A549 (cell line): ENCODE measurements at regions not wholly inside any gene's neighbourhood (a gene's known extent, or its start where the extent isn't known, plus 50 kb on each side); places are given as distances from the start of the nearest gene placed in this dataset.

ENCODE experiments used
- CTCF ChIP-seq: fragments of >200 bp; sonication (Bioruptor Twin); formaldehyde crosslinking; IDR thresholded peaks from 3 replicates; pipeline ENCODE4 v1.5.1; 2016
- EHMT2 ChIP-seq: fragments of 200-600 bp; sonication (generic); IDR thresholded peaks from 2 replicates; pipeline ENCODE4 v1.6.1; 2016; ENCODE audit warnings: antibody characterized with exemption, low read depth, mild to moderate bottlenecking, moderate library complexity
- EP300 ChIP-seq, 2 experiments: fragments of >200 bp; sonication (Bioruptor Twin); formaldehyde crosslinking; IDR thresholded peaks; 2 replicates in 1 of 2; 3 replicates in 1 of 2; pipeline ENCODE4 v1.6.1; 2016 to 2017
- JUNB ChIP-seq: fragments of >200 bp; sonication (Bioruptor Twin); formaldehyde crosslinking; IDR thresholded peaks from 2 replicates; pipeline ENCODE4 v1.6.1; 2016
- KDM5A ChIP-seq: fragments of 200-600 bp; sonication (generic); IDR thresholded peaks from 2 replicates; pipeline ENCODE4 v1.6.1; 2016; ENCODE audit warnings: antibody characterized with exemption, mild to moderate bottlenecking
- MAFK ChIP-seq: fragments of 450-650 bp; IDR thresholded peaks from 2 replicates; pipeline ENCODE4 v1.6.1; 2014; ENCODE audit not compliant: partially characterized antibody
- PBX3 ChIP-seq: IDR thresholded peaks from 2 replicates; pipeline ENCODE4 v1.6.1; 2012
- POLR2A ChIP-seq: IDR thresholded peaks from 2 replicates; pipeline ENCODE4 v1.6.1; 2012; ENCODE audit warnings: mild to moderate bottlenecking, low read length
- POLR2AphosphoS2 ChIP-seq: conservative IDR thresholded peaks from 2 replicates; pipeline ENCODE4 v1.6.1; 2012; ENCODE audit warnings: low read length, improper control_type of control experiment, inconsistent platforms
- RAD21 ChIP-seq, 2 experiments: fragments of >200 bp in 1 of 2; sonication (Bioruptor Twin) in 1 of 2; formaldehyde crosslinking in 1 of 2; IDR thresholded peaks in 1 of 2; conservative IDR thresholded peaks in 1 of 2; 2 replicates in 1 of 2; 3 replicates in 1 of 2; pipeline ENCODE4 v1.6.1; 2012 to 2018; ENCODE audit warnings: inconsistent platforms in 1 of 2
- RCOR1 ChIP-seq: fragments of 150-350 bp; IDR thresholded peaks from 2 replicates; pipeline ENCODE4 v1.6.1; 2014; ENCODE audit warnings: antibody characterized with exemption, low read length, low read depth
- RFX5 ChIP-seq: fragments of 450-650 bp; IDR thresholded peaks from 2 replicates; pipeline ENCODE4 v1.7.1; 2014; ENCODE audit warnings: antibody characterized with exemption, mild to moderate bottlenecking, moderate library complexity
- SMC3 ChIP-seq: fragments of >200 bp; sonication (Bioruptor Twin); formaldehyde crosslinking; IDR thresholded peaks from 3 replicates; pipeline ENCODE4 v1.6.1; 2018; ENCODE audit warnings: inconsistent platforms
- USF2 ChIP-seq: fragments of 450-650 bp; IDR thresholded peaks from 2 replicates; pipeline ENCODE4 v1.6.1; 2014; ENCODE audit warnings: antibody characterized with exemption

- TF ChIP-seq CTCF (no peak), POLR2A (no peak), POLR2AphosphoS2 (no peak), RFX5 (no peak), EP300 (IDR thresholded peaks at IDR 0.05) (no peak), RCOR1 (no peak), RAD21 (conservative IDR thresholded peaks at IDR 0.05 in 1 of 2, IDR thresholded peaks at IDR 0.05 in 1 of 2) (no peak), MAFK (no peak), KDM5A (no peak), PBX3 (no peak), EHMT2 (no peak), USF2 (no peak), JUNB (no peak), SMC3 (no peak)
Observed at GRCh38 chr13:28601581-28601980, 57.3 kb upstream of the POMP start.
